Breast epithelium (tissue), 4 donors: ENCODE measurements at regions not wholly inside any gene's neighbourhood (a gene's known extent, or its start where the extent isn't known, plus 50 kb on each side); places are given as distances from the start of the nearest gene placed in this dataset.
"Not testable (repeated sequence)": the region's sequence is repeated elsewhere in the genome, so short reads cannot be mapped to it uniquely, and the experiment has no call there.

Experiments used
- DNase-seq, 2 donors: peaks; one replicate each; pipeline ENCODE4 v3.0.0-alpha.2; 2019; ENCODE audit warnings: low spot score in 2 of 2
- H3K27ac ChIP-seq, 2 donors: fragments of 200-600 bp; sonication (generic) in 1 of 2; one replicate each; pipeline ENCODE4 v1.5.1; 2016 to 2019; ENCODE audit warnings: mild to moderate bottlenecking in 1 of 2
- H3K27me3 ChIP-seq, 2 donors: fragments of 200-600 bp; sonication (generic) in 1 of 2; one replicate each; pipeline versions ENCODE4 v1.5.1 to v1.6.0; 2017 to 2019; ENCODE audit warnings: control low read depth in 1 of 2, mild to moderate bottlenecking in 1 of 2
- H3K36me3 ChIP-seq: fragments of 200-600 bp; one replicate; pipeline ENCODE4 v1.5.1; 2019
- H3K4me1 ChIP-seq, 2 donors: fragments of 200-600 bp; sonication (generic); one replicate each; pipeline ENCODE4 v1.5.1; 2016 to 2019; ENCODE audit warnings: control low read depth in 1 of 2
- H3K4me3 ChIP-seq, 3 donors: fragments of 200-600 bp; sonication (generic); 1 replicate in 2 of 3; 2 replicates in 1 of 3; pipeline ENCODE4 v1.5.1; 2016 to 2019; ENCODE audit warnings: mild to moderate bottlenecking in 3 of 3, moderate library complexity in 2 of 3
- H3K9me3 ChIP-seq, 2 donors: fragments of 200-600 bp; sonication (generic) in 1 of 2; one replicate each; pipeline ENCODE4 v1.5.1; 2016 to 2019; ENCODE audit warnings: control low read depth in 1 of 2
- POLR2A ChIP-seq: fragments of 450-650 bp; IDR thresholded peaks from one replicate; pipeline ENCODE4 v1.6.1; 2016; ENCODE audit warnings: antibody characterized with exemption, mild to moderate bottlenecking, moderate library complexity
- POLR2AphosphoS5 ChIP-seq, 3 donors: sonication (generic); formaldehyde crosslinking; IDR thresholded peaks; one replicate each; pipeline ENCODE4 v1.6.1; 2017; ENCODE audit warnings: antibody characterized with exemption in 3 of 3
- intact Hi-C: fragments of 100-400 bp; cut with DNase I; formaldehyde crosslinking; loops from one replicate; pipeline ENCODE4 v1.15.1; 2023; ENCODE audit warnings: low total_unique reads
- TF ChIP-seq, protein P1 (sequence below), 3 donors: fragments of 450-650 bp; IDR thresholded peaks; one replicate each; pipeline ENCODE4 v1.5.1; 2016 to 2017; ENCODE audit warnings: antibody characterized with exemption in 3 of 3, mild to moderate bottlenecking in 3 of 3, moderate library complexity in 3 of 3

DNA sequence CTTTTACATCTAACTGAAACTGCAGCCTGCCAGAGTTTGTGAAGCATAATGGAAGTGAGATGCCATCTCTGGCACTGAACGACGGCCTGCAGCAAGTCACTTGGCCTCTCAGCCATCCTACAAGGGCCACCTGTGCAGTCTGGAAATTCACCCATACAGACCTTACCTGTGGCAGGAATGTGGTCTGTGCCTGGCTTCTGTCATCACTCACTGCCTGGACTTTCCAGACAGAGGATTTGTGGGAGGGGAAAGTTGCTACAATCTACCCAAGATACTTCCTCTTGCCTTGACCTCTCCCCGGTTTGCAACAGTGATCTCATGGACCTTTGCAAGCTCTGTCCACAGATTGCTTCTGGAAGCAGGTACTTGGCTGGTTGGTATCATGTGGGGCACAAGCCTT lies 58.4 kb upstream of the ATP1B1 start:
- Histone ChIP-seq H3K36me3 (no peaks in the 10 kb centered on the region), H3K4me1 (no peaks in the 10 kb centered on the region), H3K4me3 (no peak overlapping the region), H3K9me3 (no peaks in the 10 kb centered on the region), H3K27me3 (no peaks in the 10 kb centered on the region), H3K27ac (no peak overlapping the region)
- intact Hi-C loops: no loop called here
- no peak for DNase-seq
- no peak for TF ChIP-seq POLR2AphosphoS5 (IDR thresholded peaks at IDR 0.05)

DNA sequence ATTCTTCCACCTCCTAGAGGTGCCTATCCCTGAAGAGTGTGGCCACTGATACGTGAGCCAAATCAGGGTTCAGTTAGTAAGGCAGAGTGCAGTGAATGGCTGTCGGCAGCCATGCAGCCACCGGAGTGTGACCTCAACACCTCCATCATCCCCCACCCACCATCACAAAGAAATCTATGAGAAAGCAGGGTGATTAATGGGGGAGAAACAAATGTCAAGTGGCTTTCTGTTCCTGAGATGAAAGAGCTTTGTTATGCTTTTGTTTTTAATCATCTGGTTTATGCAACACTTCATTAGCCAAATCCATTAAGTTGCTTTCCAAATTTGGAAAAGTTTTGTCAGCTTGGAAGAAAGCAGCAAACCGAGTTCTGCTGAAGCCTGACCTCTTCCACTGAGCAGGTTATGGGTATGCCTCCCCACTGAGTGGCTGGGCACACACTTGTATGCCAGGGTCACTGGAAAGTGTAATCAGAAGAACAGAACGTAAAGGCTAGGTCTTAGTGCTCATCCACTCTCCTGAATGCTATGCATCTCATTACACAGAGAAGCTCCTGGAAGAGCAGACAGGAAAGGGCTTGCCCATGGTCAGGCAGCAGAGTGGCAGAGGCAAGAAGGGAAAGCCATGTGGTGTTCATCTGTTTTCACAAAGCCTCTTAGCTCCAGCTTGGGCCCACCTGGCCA lies 57.1 kb upstream of the ATP1B1 start:
- no peak for DNase-seq
- Histone ChIP-seq H3K36me3 (no peaks in the 10 kb centered on the region), H3K27me3 (no peaks in the 10 kb centered on the region), H3K4me1 (no peaks in the 10 kb centered on the region), H3K4me3 (no peak overlapping the region), H3K9me3 (no peaks in the 10 kb centered on the region), H3K27ac (no peak overlapping the region)
- TF ChIP-seq POLR2AphosphoS5 (IDR thresholded peaks at IDR 0.05) (no peak), POLR2A (no peak)
- TF ChIP-seq, protein P1, sequence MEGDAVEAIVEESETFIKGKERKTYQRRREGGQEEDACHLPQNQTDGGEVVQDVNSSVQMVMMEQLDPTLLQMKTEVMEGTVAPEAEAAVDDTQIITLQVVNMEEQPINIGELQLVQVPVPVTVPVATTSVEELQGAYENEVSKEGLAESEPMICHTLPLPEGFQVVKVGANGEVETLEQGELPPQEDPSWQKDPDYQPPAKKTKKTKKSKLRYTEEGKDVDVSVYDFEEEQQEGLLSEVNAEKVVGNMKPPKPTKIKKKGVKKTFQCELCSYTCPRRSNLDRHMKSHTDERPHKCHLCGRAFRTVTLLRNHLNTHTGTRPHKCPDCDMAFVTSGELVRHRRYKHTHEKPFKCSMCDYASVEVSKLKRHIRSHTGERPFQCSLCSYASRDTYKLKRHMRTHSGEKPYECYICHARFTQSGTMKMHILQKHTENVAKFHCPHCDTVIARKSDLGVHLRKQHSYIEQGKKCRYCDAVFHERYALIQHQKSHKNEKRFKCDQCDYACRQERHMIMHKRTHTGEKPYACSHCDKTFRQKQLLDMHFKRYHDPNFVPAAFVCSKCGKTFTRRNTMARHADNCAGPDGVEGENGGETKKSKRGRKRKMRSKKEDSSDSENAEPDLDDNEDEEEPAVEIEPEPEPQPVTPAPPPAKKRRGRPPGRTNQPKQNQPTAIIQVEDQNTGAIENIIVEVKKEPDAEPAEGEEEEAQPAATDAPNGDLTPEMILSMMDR (IDR thresholded peaks at IDR 0.05): no peak
- intact Hi-C loops: no loop called here

DNA sequence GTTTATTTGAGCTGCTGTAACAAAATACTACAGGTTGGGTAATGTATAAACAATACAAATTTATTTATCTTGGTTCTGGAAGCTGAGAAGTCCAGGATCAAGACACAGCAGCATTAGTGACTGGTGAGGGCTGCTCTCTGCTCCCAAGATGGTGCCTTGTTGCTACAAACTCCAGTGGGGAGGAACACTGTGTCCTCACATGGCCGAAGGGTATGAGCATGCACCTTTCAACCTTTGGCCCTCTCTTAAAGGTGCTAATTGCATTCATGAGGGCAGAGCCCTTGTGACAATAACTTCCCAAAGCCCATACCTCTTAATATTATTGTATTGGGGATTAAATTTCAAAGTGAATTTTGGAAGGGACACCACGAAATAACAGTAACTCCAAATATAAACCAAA lies 55.3 kb upstream of the ATP1B1 start:
- no peak overlapping the region for H3K27ac ChIP-seq
- TF ChIP-seq, protein P1 (IDR thresholded peaks at IDR 0.05): no peak
- no peak for TF ChIP-seq POLR2A
- TF ChIP-seq POLR2AphosphoS5 (IDR thresholded peaks at IDR 0.05): no peak
- H3K4me3 ChIP-seq: no peak overlapping the region
- no peak for DNase-seq
- H3K4me1 ChIP-seq: no peaks in the 10 kb centered on the region
- intact Hi-C loops: no loop called here
- H3K9me3 ChIP-seq: no peaks in the 10 kb centered on the region
- no peaks in the 10 kb centered on the region for H3K27me3 ChIP-seq
- H3K36me3 ChIP-seq: no peaks in the 10 kb centered on the region

DNA sequence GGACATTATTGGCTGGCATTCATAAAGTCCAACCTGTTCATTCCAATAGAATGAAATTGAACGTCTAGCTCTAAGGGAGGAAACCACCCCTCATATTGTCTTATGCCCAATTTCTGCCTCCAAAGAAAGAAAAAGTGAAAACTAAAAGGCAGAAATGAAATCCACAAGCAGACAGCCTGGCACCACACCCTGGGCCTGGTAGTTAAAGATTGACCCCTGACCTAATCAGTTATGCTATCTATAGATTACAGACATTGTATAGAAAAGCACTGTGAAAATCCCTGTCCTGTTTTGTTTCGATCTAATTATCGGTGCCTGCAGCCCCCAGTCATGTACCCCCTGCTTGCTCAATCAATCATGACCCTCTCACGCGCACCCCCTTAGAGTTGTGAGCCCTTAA lies 54.3 kb upstream of the ATP1B1 start:
- H3K27me3 ChIP-seq, intact Hi-C loops: not testable (repeated sequence)

DNA sequence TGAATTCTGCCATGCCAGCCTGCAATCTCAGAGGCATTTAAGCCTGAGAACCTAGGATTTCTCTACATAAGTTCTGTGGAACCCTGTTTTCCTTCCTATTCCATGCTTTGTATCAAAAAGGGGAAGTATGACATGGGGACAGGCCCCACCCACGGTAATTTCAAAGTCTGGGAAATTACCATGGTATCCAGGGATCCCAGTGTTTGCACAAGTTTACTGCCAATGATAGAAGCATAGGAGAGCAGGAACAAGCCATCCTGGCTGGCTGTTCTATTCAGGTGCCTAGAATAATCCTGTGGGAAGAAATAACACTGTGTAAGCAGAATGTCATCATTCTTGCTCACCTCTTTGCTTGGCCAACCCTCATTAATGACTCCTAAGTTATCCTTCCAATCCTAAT lies 53.8 kb upstream of the ATP1B1 start:
- Histone ChIP-seq H3K27ac (no peak overlapping the region), H3K9me3 (no peaks in the 10 kb centered on the region), H3K27me3 (no peaks in the 10 kb centered on the region), H3K36me3 (no peaks in the 10 kb centered on the region), H3K4me3 (no peak overlapping the region), H3K4me1 (no peaks in the 10 kb centered on the region)
- DNase-seq: no peak
- intact Hi-C loops: no loop called here
- TF ChIP-seq, protein P1 (IDR thresholded peaks at IDR 0.05): no peak
- TF ChIP-seq POLR2AphosphoS5 (IDR thresholded peaks at IDR 0.05) (no peak), POLR2A (no peak)

More for the DNA sequence above, 54.3 kb upstream of the ATP1B1 start:
- H3K27ac ChIP-seq, H3K4me3 ChIP-seq, H3K4me1 ChIP-seq, H3K9me3 ChIP-seq, H3K36me3 ChIP-seq, DNase-seq: not testable (repeated sequence)

DNA sequence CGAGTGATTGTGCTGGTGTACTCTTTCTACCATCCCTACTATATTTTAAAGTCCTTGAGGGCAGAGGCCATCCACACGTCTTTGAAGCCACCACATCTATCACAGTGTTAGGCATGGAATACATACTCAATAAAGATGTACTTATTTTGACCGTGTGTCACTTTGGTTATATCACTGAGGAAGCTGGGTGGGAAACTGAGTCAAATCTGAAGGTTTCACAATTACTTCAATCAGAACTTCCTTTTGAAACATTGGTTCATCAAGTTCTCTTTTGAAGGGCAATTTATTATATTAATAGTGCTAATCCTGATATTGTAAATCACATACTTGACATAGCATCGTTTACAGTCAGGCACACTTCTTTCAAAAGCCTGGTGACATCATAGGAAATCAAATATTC lies 53.3 kb upstream of the ATP1B1 start:
- H3K27ac ChIP-seq: no peak overlapping the region
- no peak for DNase-seq
- intact Hi-C loops: no loop called here
- H3K4me1 ChIP-seq: no peaks in the 10 kb centered on the region
- H3K27me3 ChIP-seq: no peaks in the 10 kb centered on the region
- H3K9me3 ChIP-seq: no peaks in the 10 kb centered on the region
- no peaks in the 10 kb centered on the region for H3K36me3 ChIP-seq
- no peak for TF ChIP-seq POLR2A
- TF ChIP-seq POLR2AphosphoS5 (IDR thresholded peaks at IDR 0.05): no peak
- TF ChIP-seq, protein P1 (IDR thresholded peaks at IDR 0.05): no peak
- no peak overlapping the region for H3K4me3 ChIP-seq
